IMR-90 (cell line): ENCODE measurements at regions not wholly inside any gene's neighbourhood (a gene's known extent, or its start where the extent isn't known, plus 50 kb on each side); places are given as distances from the start of the nearest gene placed in this dataset.
A peak's percentile ranks its signal among the peaks of the same experiment; 100 is the strongest.

Experiments
- ATAC-seq: fragments of 200-7000 bp; cut with Tn5 transposase; 2 replicates; pipeline ENCODE4 v1.9.1; 2020; ENCODE audit warnings: low read depth, mild to moderate bottlenecking, moderate library complexity
- BruUV-seq: library from RNA; stranded (reverse); fragments of 400-500 nt; replicated peaks from 2 replicates; lab custom pipeline; 2021; lab: Mats Ljungman, UMichigan
- CTCF ChIA-PET: fragments of 300-600 bp; formaldehyde crosslinking; extraction: SDS; loops from one replicate; lab custom pipeline; 2021; ENCODE audit warnings: antibody characterized with exemption; lab: Yijun Ruan, JAX
- POLR2A ChIA-PET: fragments of 300-600 bp; sonication (Branson Sonifier 250); formaldehyde crosslinking; loops from one replicate; lab custom pipeline; 2022; ENCODE audit warnings: antibody characterized with exemption; ENCODE audit not compliant: unreplicated experiment; lab: Charles Lee
- DNase-seq: peaks from one replicate; pipeline ENCODE4 v3.0.0; 2013
- H2AFZ ChIP-seq: replicated peaks from 2 replicates; pipeline ENCODE3; 2013; ENCODE audit warnings: low read length, mild to moderate bottlenecking; ENCODE audit not compliant: poor library complexity
- H2AK5ac ChIP-seq: 2 replicates; pipeline ENCODE4 v1.6.1; 2013; ENCODE audit warnings: low read depth, low read length, inconsistent platforms
- H2AK9ac ChIP-seq: replicated peaks from 2 replicates; pipeline ENCODE3; 2013; ENCODE audit warnings: mild to moderate bottlenecking, low read depth, low read length, moderate library complexity; ENCODE audit not compliant: poor library complexity
- H2BK120ac ChIP-seq: 2 replicates; pipeline ENCODE4 v1.6.1; 2013; ENCODE audit warnings: low read depth, low read length, inconsistent platforms
- H2BK15ac ChIP-seq: 3 replicates; pipeline ENCODE4 v1.6.1; 2013; ENCODE audit warnings: low read depth, low read length, inconsistent platforms
- H2BK20ac ChIP-seq: 2 replicates; pipeline ENCODE4 v1.6.1; 2013; ENCODE audit warnings: low read depth, mild to moderate bottlenecking, inconsistent platforms, low read length, moderate library complexity
- H2BK5ac ChIP-seq: 2 replicates; pipeline ENCODE4 v1.6.1; 2013; ENCODE audit warnings: mild to moderate bottlenecking, low read depth, low read length, inconsistent platforms; ENCODE audit not compliant: poor library complexity, severe bottlenecking
- H3K14ac ChIP-seq: replicated peaks from 2 replicates; pipeline ENCODE4 v1.6.1; 2013; ENCODE audit warnings: low read depth, low read length, inconsistent platforms
- H3K18ac ChIP-seq: 2 replicates; pipeline ENCODE4 v1.6.1; 2013; ENCODE audit warnings: low read depth, low read length, control low read depth
- H3K23ac ChIP-seq: 2 replicates; pipeline ENCODE4 v1.6.1; 2013; ENCODE audit warnings: low read depth, low read length, inconsistent platforms
- H3K27ac ChIP-seq: 2 replicates; pipeline ENCODE4 v1.5.1; 2013; ENCODE audit warnings: mild to moderate bottlenecking, control low read depth, low read length; ENCODE audit not compliant: insufficient read depth
- H3K27me3 ChIP-seq: 2 replicates; pipeline ENCODE4 v1.6.1; 2013; ENCODE audit warnings: low read length; ENCODE audit not compliant: control insufficient read depth, insufficient read depth
- H3K36me3 ChIP-seq: 2 replicates; pipeline ENCODE4 v1.6.1; 2013; ENCODE audit warnings: low read length, mixed read lengths; ENCODE audit not compliant: control insufficient read depth, insufficient read depth
- H3K4ac ChIP-seq: 2 replicates; pipeline ENCODE4 v1.6.1; 2013; ENCODE audit warnings: low read depth, low read length, inconsistent platforms
- H3K4me1 ChIP-seq: 2 replicates; pipeline ENCODE4 v1.6.1; 2013; ENCODE audit warnings: low read length, mixed read lengths; ENCODE audit not compliant: control insufficient read depth, insufficient read depth
- H3K4me2 ChIP-seq: 2 replicates; pipeline ENCODE4 v1.6.1; 2013; ENCODE audit warnings: low read depth, mild to moderate bottlenecking, control low read depth, low read length, moderate library complexity
- H3K4me3 ChIP-seq: 2 replicates; pipeline ENCODE4 v1.5.1; 2013; ENCODE audit warnings: low read depth, mild to moderate bottlenecking, control low read depth, low read length, moderate library complexity; ENCODE audit not compliant: insufficient read depth
- H3K56ac ChIP-seq: 2 replicates; pipeline ENCODE4 v1.6.1; 2013; ENCODE audit warnings: low read length, inconsistent platforms; ENCODE audit not compliant: insufficient read depth; ENCODE audit errors: extremely low read depth
- H3K79me1 ChIP-seq, 2 experiments: 2 replicates each; pipeline ENCODE4 v1.6.1; 2013; ENCODE audit warnings: low read length in 2 of 2, inconsistent platforms in 1 of 2, low read depth in 1 of 2
- H3K9ac ChIP-seq: 2 replicates; pipeline ENCODE4 v1.6.1; 2013; ENCODE audit warnings: low read depth, low read length, control low read depth
- H3K9me1 ChIP-seq: 2 replicates; pipeline ENCODE4 v1.6.1; 2013; ENCODE audit warnings: low read length, inconsistent platforms; ENCODE audit not compliant: insufficient read depth
- H3K9me3 ChIP-seq: 2 replicates; pipeline ENCODE4 v1.6.1; 2013; ENCODE audit warnings: low read length; ENCODE audit not compliant: control insufficient read depth, insufficient read depth
- H4K20me1 ChIP-seq: 2 replicates; pipeline ENCODE4 v1.6.1; 2013; ENCODE audit warnings: low read length, inconsistent platforms; ENCODE audit not compliant: insufficient read depth
- H4K5ac ChIP-seq: 2 replicates; pipeline ENCODE4 v1.6.1; 2013; ENCODE audit warnings: mild to moderate bottlenecking, low read depth, low read length, control low read depth
- H4K8ac ChIP-seq, 2 experiments: 2 replicates each; pipeline ENCODE4 v1.6.1; 2013; ENCODE audit warnings: low read depth in 2 of 2, low read length in 2 of 2, control low read depth in 1 of 2, inconsistent platforms in 1 of 2
- H4K91ac ChIP-seq: 2 replicates; pipeline ENCODE4 v1.6.1; 2013; ENCODE audit warnings: low read depth, low read length, inconsistent platforms; ENCODE audit not compliant: insufficient read depth
- FOS ChIP-seq: fragments of 150-350 bp; IDR thresholded peaks from 2 replicates; pipeline ENCODE4 v1.6.1; 2016; ENCODE audit warnings: low read depth, low read length
- RCOR1 ChIP-seq: IDR thresholded peaks from 2 replicates; pipeline ENCODE4 v1.6.1; 2012; ENCODE audit warnings: mild to moderate bottlenecking, low read length, improper control_type of control experiment; ENCODE audit not compliant: insufficient replicate concordance
- WGBS, 2 experiments: methylation state at CpG; one replicate each; pipeline versions ENCODE4 v1.1.5 to v1.1.7; 2013; ENCODE audit warnings: missing lambda C conversion rate in 2 of 2; ENCODE audit not compliant: insufficient read length in 1 of 2; ENCODE audit errors: extremely low coverage in 2 of 2; 5-methylcytosine and 5-hydroxymethylcytosine counted together
- dilution Hi-C: fragments of 300-500 bp; cut with HindIII; formaldehyde crosslinking; loops from one replicate; pipeline ENCODE4 v1.14.3; 2018; ENCODE audit warnings: low sequenced_read_pairs; ENCODE audit not compliant: unreplicated experiment
- in situ Hi-C: fragments of 300-500 bp; cut with MboI; formaldehyde crosslinking; loops from 3 replicates; pipeline ENCODE4 v1.14.3; 2019; ENCODE audit warnings: low sequenced_read_pairs, inconsistent platforms, mixed read lengths
- intact Hi-C: fragments of 100-400 bp; cut with micrococcal nuclease; formaldehyde crosslinking; loops from 2 replicates; pipeline ENCODE4 v1.10.0; 2022

DNA sequence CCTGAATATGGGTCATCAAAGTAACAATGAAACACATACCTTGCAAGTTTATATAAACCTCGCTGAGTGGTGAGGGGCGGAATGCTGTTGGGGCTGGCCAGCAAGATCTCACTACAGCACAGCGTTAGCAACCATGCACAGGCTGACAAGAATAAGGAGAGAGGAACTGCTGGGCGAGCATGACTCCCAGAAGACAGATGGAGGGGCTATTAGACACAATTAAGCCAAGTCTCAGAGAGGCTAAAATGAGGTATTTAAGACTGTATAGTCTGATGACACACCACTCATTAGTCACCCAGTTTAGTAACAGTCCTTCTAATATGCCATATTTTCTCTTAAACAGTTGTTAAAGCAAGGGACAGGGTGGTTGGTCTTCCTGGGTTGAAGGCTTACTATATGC is 340.2 kb upstream of the NR5A2 start:
- H3K36me3 ChIP-seq = no peaks in the 10 kb centered on the region
- 0 out of 3 replicates have a peak overlapping the region, but pooled peaks have one; percentile 1 for H2BK15ac ChIP-seq
- H3K27ac ChIP-seq = no peak overlapping the region
- no TSS peak for BruUV-seq
- in situ Hi-C loops = loop anchor here (5.0 to 10.0 kb wide), 2 partner anchors 587 to 820 kb away; no protein-coding TSS in a partner anchor
- H3K23ac ChIP-seq = no peak overlapping the region
- no peak overlapping the region for H2BK120ac ChIP-seq
- no peak overlapping the region for H2AFZ ChIP-seq
- H3K4ac ChIP-seq = no peak overlapping the region
- no peak overlapping the region for H2BK20ac ChIP-seq
- DNase-seq (peak; percentile 44), ATAC-seq (peak; percentile 25)
- peaks cover 9% of the 10 kb centered on the region for H3K4me1 ChIP-seq
- dilution Hi-C loops = no loop called here
- 54% methylated on average over 3 of the region's 4 CpGs; no CpG with 5 or more reads in 1 of the 2 experiments for WGBS, 2 experiments
- H3K9me1 ChIP-seq = no peaks in the 10 kb centered on the region; the same call in 1 of the 2 replicates
- H3K56ac ChIP-seq = no peak overlapping the region
- no peak overlapping the region for H3K9ac ChIP-seq
- no peaks in the 10 kb centered on the region for H3K27me3 ChIP-seq
- no peak overlapping the region for H3K4me2 ChIP-seq
- TF ChIP-seq FOS = 0 out of 2 replicates have a peak, but pooled peaks have one; percentile 9
- no peak for TF ChIP-seq RCOR1
- no peak overlapping the region for H2BK5ac ChIP-seq
- H2AK5ac ChIP-seq = no peak overlapping the region
- H4K91ac ChIP-seq = no peak overlapping the region
- H4K20me1 ChIP-seq = no peaks in the 10 kb centered on the region
- intact Hi-C loops = loop anchor here (5.0 to 10.0 kb wide), 4 partner anchors 447 to 930 kb away; no protein-coding TSS in a partner anchor
- no peak overlapping the region for H3K4me3 ChIP-seq
- no peaks in the 10 kb centered on the region for H3K79me1 ChIP-seq
- H4K5ac ChIP-seq = no peak overlapping the region
- no peak overlapping the region for H4K8ac ChIP-seq
- H3K9me3 ChIP-seq = no peaks in the 10 kb centered on the region
- H3K14ac ChIP-seq = no peak overlapping the region
- H2AK9ac ChIP-seq = no peak overlapping the region
- CTCF ChIA-PET = no interaction called here
- no peak overlapping the region for H3K18ac ChIP-seq
- POLR2A ChIA-PET = no interaction called here
